ENCODE measurements at regions not wholly inside any gene's neighbourhood (a gene's known extent, or its start where the extent isn't known, plus 50 kb on each side); places are given as distances from the start of the nearest gene placed in this dataset.
A peak's percentile ranks its signal among the peaks of the same experiment; 100 is the strongest.
"Not testable (repeated sequence)": the region's sequence is repeated elsewhere in the genome, so short reads cannot be mapped to it uniquely, and the experiment has no call there.

GRCh38 chrX:53883196-53883595 is 161.1 kb downstream of the PHF8 start:
- no peak for DNase-seq (ENCODE audit: low spot score)

DNA sequence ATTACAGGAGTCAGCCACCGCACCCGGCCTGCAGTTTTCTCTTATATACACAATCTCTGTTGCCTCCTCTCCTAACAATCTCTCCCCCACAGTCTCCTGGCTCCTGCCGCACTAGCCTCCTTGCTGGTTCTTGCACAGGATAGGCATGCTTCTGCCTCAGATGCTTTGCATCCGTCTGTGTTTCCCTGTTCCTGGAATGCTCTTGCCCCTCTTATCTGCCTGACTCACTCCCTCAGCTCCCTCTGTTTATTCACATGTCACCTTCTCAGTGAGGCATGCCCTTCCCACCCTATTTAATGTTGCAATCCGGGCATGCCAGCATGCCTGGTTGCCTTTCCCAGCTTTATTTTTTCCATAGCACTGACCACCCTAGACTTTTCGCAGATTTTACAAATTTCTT is 161.9 kb downstream of the PHF8 start:
- no peak for DNase-seq (ENCODE audit: low spot score)

DNA sequence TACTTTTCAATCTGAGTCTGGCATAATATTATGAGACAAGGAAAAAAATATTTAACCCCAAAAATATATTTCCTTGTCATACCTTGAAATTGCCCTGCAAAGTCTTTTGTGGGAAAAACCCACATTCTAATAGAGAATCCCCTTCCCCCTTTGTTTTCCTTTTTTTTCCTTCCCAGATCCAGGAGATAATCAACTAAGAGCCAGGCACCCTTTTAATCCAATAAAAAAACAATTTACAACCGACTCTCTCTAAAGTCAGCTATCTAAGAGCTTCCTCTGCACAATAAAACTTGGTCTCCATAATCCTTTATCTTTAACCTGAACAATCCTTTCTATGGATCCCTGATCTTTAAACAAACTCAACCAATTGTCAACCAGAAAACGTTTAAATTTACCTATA is 163.5 kb downstream of the PHF8 start:
- DNase-seq (ENCODE audit: low spot score) = not testable (repeated sequence)

DNA sequence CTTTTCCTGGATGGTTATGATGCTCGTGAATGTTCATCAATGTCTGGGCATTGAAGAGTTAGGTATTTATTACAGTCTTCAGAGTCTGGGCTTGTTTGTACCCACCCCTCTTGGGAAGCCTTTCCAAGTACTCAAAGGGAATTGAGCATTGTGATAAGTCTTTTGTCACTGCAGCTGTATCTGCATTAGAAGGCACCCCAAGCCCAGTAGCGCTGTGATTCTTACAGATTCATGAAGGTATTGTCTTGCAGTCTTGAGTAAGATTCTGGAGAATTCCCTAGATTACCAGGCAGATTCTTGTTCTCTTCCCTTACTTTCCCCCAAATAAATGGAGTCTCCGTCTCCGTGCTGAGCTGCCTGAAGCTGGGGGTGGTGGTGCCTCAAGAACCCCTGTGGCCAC is 173.4 kb upstream of the HUWE1 start:
- DNase-seq (ENCODE audit: low spot score) = no peak

GRCh38 chrX:53831662-53832635 is 145.4 kb upstream of the HUWE1 start:
- peak; percentile 42 for DNase-seq (ENCODE audit: low spot score)

GRCh38 chrX:53824686-53825085 is 138.2 kb upstream of the HUWE1 start:
- no peak for DNase-seq (ENCODE audit: low spot score)

DNA sequence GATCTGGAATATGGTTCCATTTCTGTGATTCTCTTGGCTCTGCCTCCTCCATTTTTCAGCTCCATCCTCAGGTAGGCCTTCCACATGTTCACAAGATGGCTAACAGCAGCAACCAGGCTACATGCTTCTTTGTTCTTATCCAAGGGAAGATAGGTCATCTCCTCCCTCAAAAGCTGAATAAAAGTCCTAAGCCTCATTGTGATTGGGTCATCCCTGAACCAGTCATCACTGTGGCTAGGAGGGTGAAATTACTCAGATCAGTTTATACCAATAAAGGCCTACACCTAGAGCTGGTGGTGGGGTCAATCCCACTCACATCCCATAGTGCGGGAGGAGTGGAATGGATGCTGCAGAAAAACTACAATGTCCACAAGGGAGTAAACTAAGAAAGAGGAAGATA is 131.6 kb upstream of the HUWE1 start:
- DNase-seq (ENCODE audit: low spot score) = not testable (repeated sequence)

GRCh38 chrX:53817548-53817947 is 131.0 kb upstream of the HUWE1 start:
- DNase-seq (ENCODE audit: low spot score) = no peak

GRCh38 chrX:53813670-53814440 is 127.3 kb upstream of the HUWE1 start:
- no peak for DNase-seq (ENCODE audit: low spot score)

- DNase-seq (ENCODE audit: low spot score) = no peak
Measured at GRCh38 chrX:53798281-53798680, 111.8 kb upstream of the HUWE1 start.

GRCh38 chrX:53795576-53795975 is 109.1 kb upstream of the HUWE1 start:
- DNase-seq (ENCODE audit: low spot score) = no peak

DNA sequence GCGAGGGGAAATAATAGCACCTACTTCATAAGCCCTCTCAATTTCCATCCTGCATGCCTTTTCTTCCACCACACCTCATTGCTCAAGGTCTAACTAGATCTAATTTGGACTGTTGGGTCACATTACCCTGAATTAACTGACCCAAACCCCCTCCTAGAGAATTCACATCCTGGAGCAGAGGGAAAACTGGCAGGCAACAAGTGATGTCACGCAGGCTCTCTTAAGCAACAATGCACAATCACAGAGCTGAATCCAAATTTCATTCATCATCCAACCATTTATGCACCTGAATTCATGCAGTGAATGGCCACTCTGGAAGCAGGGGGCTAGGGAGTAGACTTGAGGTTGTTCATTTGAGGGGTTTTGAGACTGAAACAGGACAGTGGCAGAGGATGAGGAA is 107.7 kb upstream of the HUWE1 start:
- no peak for DNase-seq (ENCODE audit: low spot score)

DNA sequence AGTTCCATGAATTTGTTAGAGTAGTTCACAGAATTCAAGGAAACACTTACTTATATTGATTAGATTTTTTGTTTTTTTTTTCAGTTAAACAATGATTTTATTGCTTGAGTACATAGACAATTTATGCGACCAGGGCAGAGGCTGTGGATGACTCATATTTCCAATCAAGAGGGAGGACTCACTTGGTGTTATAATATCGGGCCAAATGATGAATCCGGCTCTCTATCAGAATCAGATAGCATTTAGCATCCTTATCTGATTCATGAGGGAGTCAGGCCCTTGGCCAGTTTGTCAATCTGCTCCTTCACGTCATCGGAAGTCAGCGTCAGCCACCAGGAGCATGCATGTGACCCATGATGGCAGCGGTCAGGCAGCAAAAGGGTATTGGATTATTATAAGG is 82.3 kb upstream of the HUWE1 start:
- no peak for DNase-seq (ENCODE audit: low spot score)

GRCh38 chrX:53768451-53768850 is 81.9 kb upstream of the HUWE1 start:
- DNase-seq (ENCODE audit: low spot score) = no peak

GRCh38 chrX:53767544-53767943 is 81.0 kb upstream of the HUWE1 start:
- no peak for DNase-seq (ENCODE audit: low spot score)

DNA sequence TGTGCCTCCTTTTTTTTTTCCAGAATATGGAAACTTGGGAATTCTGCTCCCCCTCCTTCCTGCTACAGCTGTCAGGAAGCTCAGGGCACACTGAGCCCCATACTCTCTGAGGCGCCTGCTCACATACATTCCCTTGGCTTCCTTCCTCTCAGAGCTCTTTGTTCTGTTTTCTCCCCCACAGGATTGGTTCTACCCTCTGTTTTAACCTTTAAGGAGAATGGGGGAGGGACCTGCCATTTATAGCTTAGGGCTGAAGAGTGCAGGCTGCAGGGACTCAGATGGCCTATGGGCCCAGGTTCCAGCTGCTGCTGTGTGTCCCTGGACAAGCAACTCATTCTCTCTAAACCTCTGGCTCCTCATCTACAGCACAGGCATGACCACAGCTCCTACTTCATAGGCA is 70.7 kb upstream of the HUWE1 start:
- DNase-seq (ENCODE audit: low spot score) = not testable (repeated sequence)

DNA sequence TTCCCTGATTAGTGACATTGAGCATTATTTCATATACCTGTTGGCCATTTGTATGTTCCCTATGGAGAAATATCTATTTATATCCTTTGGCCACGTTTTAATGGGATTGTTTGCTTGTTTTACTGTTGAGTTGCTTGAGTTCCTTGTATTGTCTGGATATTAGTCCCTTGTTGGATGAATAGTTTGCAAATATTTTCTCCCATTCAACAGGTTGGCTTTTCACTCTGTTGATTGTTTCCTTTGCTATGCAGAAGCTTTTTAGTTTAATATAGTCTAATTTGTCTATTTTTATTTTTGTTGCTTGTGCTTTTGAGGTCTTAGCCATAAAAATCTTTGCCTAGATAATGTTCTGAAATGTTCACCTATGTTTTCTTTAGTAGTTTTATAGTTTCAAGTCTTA is 60.2 kb upstream of the HUWE1 start:
- no peak for DNase-seq (ENCODE audit: low spot score)

DNA sequence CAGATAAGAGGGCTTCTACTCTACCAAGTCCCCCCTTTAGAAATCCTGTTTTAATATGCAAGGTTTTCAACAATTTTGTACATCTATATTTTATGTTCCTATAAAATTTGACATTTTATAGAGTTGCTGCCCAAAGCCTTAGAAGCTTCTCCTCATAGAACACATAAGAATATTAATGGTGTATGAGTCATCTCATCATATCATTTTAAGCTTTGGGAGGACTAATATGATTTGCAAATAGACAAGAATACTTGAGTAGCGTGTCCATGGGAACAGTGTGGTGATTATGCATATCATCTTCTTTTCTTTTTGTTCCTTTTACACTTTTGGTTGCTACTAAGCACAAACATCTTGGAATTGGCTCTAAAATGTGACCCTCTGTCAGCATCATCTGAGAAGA is 56.7 kb upstream of the HUWE1 start:
- no peak for DNase-seq (ENCODE audit: low spot score)

GRCh38 chrX:53738370-53738906 is 51.9 kb upstream of the HUWE1 start:
- DNase-seq (ENCODE audit: low spot score) = no peak
